Epithelial cell of proximal tubule (primary cell): ENCODE measurements at regions not wholly inside any gene's neighbourhood (a gene's known extent, or its start where the extent isn't known, plus 50 kb on each side); places are given as distances from the start of the nearest gene placed in this dataset.

Source experiments
- DNase-seq: peaks from one replicate; pipeline ENCODE4 v3.0.0-alpha.2; 2011; ENCODE audit warnings: low read depth
- H3K4me3 ChIP-seq: 2 replicates; pipeline ENCODE4 v1.5.1; 2011; ENCODE audit warnings: low read depth, mild to moderate bottlenecking, low read length
- CTCF ChIP-seq: conservative IDR thresholded peaks from 2 replicates; pipeline ENCODE4 v1.5.1; 2012; ENCODE audit warnings: low read depth, mild to moderate bottlenecking, low read length

- no peak for TF ChIP-seq CTCF
- no peak for DNase-seq
- H3K4me3 ChIP-seq, result no peak overlapping the region
Measured at GRCh38 chr9:126150411-126151030, 176.1 kb upstream of the MVB12B start.

- DNase-seq, result no peak
- TF ChIP-seq CTCF, result no peak
- no peak overlapping the region for H3K4me3 ChIP-seq
Measured at GRCh38 chr9:126151031-126151685, 175.5 kb upstream of the MVB12B start.

GRCh38 chr9:126151686-126152134 lies 174.9 kb upstream of the MVB12B start:
- no peak for TF ChIP-seq CTCF
- DNase-seq, result no peak
- H3K4me3 ChIP-seq, result no peak overlapping the region

- no peak for TF ChIP-seq CTCF
- no peak for DNase-seq
- H3K4me3 ChIP-seq, result no peak overlapping the region
Measured at GRCh38 chr9:126152622-126153362, 173.8 kb upstream of the MVB12B start.

- no peak for DNase-seq
- no peak overlapping the region for H3K4me3 ChIP-seq
- no peak for TF ChIP-seq CTCF
Measured at GRCh38 chr9:126153382-126153781, 173.2 kb upstream of the MVB12B start.

- H3K4me3 ChIP-seq, result no peak overlapping the region
- no peak for DNase-seq
- no peak for TF ChIP-seq CTCF
Measured at GRCh38 chr9:126154182-126154827, 172.3 kb upstream of the MVB12B start.
